Transverse colon (tissue), 4 donors: ENCODE measurements at regions not wholly inside any gene's neighbourhood (a gene's known extent, or its start where the extent isn't known, plus 50 kb on each side); places are given as distances from the start of the nearest gene placed in this dataset.

ENCODE experiments used
- DNase-seq: peaks from one replicate; pipeline ENCODE4 v3.0.0-alpha.2; 2019
- H3K27ac ChIP-seq, 4 donors: fragments of 200-600 bp; sonication (generic); 2 replicates each; pipeline ENCODE4 v1.5.1; 2016 to 2018; ENCODE audit warnings: inconsistent platforms in 4 of 4
- H3K27me3 ChIP-seq: fragments of 200-600 bp; sonication (generic); 2 replicates; pipeline ENCODE4 v1.5.1; 2017; ENCODE audit warnings: inconsistent platforms
- H3K36me3 ChIP-seq, 4 donors: fragments of 200-600 bp; sonication (generic); 2 replicates each; pipeline ENCODE4 v1.5.1; 2017 to 2019; ENCODE audit warnings: inconsistent platforms in 4 of 4
- H3K4me1 ChIP-seq, 4 donors: fragments of 200-600 bp; sonication (generic); 2 replicates each; pipeline ENCODE4 v1.5.1; 2017 to 2020; ENCODE audit warnings: inconsistent platforms in 4 of 4
- H3K4me3 ChIP-seq, 4 donors: fragments of 200-600 bp; sonication (generic); 1 replicate in 1 of 4; 2 replicates in 3 of 4; pipeline versions ENCODE4 v1.5.1 to v1.6.1; 2017 to 2019; ENCODE audit warnings: inconsistent platforms in 4 of 4
- H3K9me3 ChIP-seq, 2 donors: fragments of 200-600 bp; sonication (generic); 2 replicates each; pipeline ENCODE4 v1.5.1; 2017 to 2019; ENCODE audit warnings: inconsistent platforms in 2 of 2
- EP300 ChIP-seq: sonication (generic); formaldehyde crosslinking; IDR thresholded peaks from one replicate; pipeline ENCODE4 v1.6.1; 2017; ENCODE audit warnings: antibody characterized with exemption, low read depth
- POLR2A ChIP-seq: fragments of 450-650 bp; IDR thresholded peaks from one replicate; pipeline ENCODE4 v1.6.1; 2016; ENCODE audit warnings: antibody characterized with exemption, mild to moderate bottlenecking, moderate library complexity
- POLR2AphosphoS5 ChIP-seq, 3 donors: sonication (generic); formaldehyde crosslinking; IDR thresholded peaks; one replicate each; pipeline ENCODE4 v1.6.1; 2016; ENCODE audit warnings: antibody characterized with exemption in 3 of 3
- WGBS, 2 donors: methylation state at CpG; one replicate each; pipeline ENCODE4 v1.1.5; 2018; ENCODE audit warnings: low coverage in 1 of 2; 5-methylcytosine and 5-hydroxymethylcytosine counted together
- in situ Hi-C, 4 donors: fragments of 200-750 bp; cut with MboI; loops; one replicate each; pipeline versions ENCODE4 v1.15.0 to v1.15.1; 2017; ENCODE audit warnings: low sequenced_read_pairs in 3 of 4, low pct_ligation_motif_present in 1 of 4, low pct_unique_long_range_greater_than_20kb in 1 of 4
- intact Hi-C: fragments of 100-400 bp; cut with DNase I; formaldehyde crosslinking; loops from one replicate; pipeline ENCODE4 v1.15.1; 2023; ENCODE audit warnings: low total_unique reads
- TF ChIP-seq, protein P1 (sequence below), 5 experiments: fragments of 200-600 bp in 3 of 5; fragments of 450-650 bp in 2 of 5; sonication (generic) in 3 of 5; IDR thresholded peaks; 1 replicate in 2 of 5; 2 replicates in 3 of 5; pipeline ENCODE4 v1.5.1; 2016 to 2017; ENCODE audit warnings: antibody characterized with exemption in 5 of 5, inconsistent platforms in 3 of 5, mild to moderate bottlenecking in 2 of 5, moderate library complexity in 1 of 5

DNA sequence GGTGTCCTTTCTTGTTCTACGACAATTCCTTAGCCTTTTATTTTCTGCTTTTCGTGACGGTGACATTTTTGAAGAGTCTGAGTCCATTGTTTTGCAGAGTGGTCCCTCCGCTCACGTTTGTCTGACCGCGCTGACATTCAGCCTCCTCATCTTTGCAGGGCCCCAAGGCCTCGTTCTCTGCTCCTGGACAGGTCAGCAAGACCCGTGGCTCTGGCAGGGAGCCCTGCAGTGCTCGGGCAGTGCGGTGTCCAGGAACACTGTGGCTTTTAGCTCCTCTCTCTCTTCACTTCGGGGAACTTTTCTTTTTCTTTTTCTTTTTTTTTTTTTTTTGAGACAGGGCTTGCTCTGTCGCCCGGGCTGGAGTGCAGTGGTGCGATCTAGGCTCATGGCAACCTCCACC lies 142.5 kb downstream of the DNAJB6 start:
- Histone ChIP-seq H3K27ac (no peak overlapping the region), H3K4me3 (no peak overlapping the region), H3K36me3 (no peaks in the 10 kb centered on the region), H3K9me3 (no peaks in the 10 kb centered on the region), H3K27me3 (no peaks in the 10 kb centered on the region), H3K4me1 (no peaks in the 10 kb centered on the region)
- intact Hi-C loops, result no loop called here
- in situ Hi-C loops, result no loop called here
- WGBS, 2 donors, result 82 to 87% methylated on average over 15 of the region's 15 CpGs
- TF ChIP-seq, protein P1, sequence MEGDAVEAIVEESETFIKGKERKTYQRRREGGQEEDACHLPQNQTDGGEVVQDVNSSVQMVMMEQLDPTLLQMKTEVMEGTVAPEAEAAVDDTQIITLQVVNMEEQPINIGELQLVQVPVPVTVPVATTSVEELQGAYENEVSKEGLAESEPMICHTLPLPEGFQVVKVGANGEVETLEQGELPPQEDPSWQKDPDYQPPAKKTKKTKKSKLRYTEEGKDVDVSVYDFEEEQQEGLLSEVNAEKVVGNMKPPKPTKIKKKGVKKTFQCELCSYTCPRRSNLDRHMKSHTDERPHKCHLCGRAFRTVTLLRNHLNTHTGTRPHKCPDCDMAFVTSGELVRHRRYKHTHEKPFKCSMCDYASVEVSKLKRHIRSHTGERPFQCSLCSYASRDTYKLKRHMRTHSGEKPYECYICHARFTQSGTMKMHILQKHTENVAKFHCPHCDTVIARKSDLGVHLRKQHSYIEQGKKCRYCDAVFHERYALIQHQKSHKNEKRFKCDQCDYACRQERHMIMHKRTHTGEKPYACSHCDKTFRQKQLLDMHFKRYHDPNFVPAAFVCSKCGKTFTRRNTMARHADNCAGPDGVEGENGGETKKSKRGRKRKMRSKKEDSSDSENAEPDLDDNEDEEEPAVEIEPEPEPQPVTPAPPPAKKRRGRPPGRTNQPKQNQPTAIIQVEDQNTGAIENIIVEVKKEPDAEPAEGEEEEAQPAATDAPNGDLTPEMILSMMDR (IDR thresholded peaks at IDR 0.05), result no peak
- TF ChIP-seq EP300, result no peak
- TF ChIP-seq POLR2A, result no peak
- no peak for TF ChIP-seq POLR2AphosphoS5 (IDR thresholded peaks at IDR 0.05)
- no peak for DNase-seq

DNA sequence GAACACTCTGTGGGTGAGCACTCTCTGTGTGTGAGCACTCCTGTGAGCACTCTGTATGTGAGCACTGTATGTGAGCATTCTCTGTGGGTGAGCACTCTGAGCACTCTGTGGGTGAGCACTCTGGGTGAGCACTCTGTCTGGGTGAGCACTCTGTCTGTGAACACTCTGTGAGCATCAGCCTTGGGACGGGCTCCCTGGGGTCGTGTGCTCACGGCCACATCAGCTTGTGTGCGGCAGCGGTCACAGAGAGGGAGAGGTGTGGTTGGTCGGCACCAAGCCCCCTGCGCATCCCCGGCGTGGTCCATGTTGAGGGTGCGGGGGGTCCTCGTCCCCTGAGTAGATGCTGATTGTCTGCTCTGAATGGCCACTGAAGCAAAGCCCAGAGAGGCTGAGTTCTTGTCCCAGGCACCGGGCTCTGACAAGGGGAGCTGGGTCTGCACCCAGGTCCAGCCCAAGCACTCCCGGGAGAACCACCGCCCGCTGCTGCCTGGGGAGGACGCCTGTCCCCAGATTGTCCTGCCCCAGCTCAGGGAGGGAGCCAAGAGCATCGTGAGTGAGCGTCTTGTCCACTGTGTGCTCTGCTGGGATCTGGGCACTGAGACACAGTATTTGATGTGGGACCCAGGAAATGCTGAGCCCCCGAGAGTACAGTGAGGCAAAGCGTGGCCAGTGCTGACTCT lies 143.7 kb downstream of the DNAJB6 start:
- in situ Hi-C loops (no loop called here), intact Hi-C loops (no loop called here)
- TF ChIP-seq POLR2A, result no peak
- TF ChIP-seq POLR2AphosphoS5 (IDR thresholded peaks at IDR 0.05), result no peak
- TF ChIP-seq, protein P1 (IDR thresholded peaks at IDR 0.05), result no peak
- no peak for TF ChIP-seq EP300
- no peak overlapping the region for H3K4me3 ChIP-seq
- H3K27ac ChIP-seq, result no peak overlapping the region
- WGBS, 2 donors, result 76% methylated on average over 7 of the region's 20 CpGs; no CpG with 5 or more reads in 1 of the 2 donors
- no peaks in the 10 kb centered on the region for H3K9me3 ChIP-seq
- no peaks in the 10 kb centered on the region for H3K27me3 ChIP-seq
- H3K4me1 ChIP-seq, result no peaks in the 10 kb centered on the region
- no peak for DNase-seq
- H3K36me3 ChIP-seq, result no peaks in the 10 kb centered on the region

DNA sequence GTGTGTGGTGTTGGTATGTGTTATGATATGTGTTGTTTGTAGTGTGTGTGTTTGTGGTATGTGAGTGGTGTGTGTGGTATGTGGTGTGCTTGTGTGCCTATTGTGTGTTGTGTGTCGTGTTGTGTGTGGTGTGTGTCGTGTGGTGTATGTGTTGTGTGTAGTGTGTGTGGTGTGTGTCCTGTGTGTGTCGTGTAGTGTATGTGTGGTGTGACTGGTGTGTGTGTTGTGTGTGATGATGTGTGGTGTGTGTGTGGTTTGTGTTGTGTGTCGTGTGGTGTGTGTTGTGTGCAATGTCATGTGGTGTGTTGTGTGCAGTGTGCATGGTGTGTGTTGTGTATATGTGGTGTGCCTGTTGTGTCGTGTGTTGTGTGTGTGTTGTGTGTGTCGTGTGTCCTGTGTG lies 144.6 kb downstream of the DNAJB6 start:
- in situ Hi-C loops, result no loop called here
- DNase-seq, result no peak

DNA sequence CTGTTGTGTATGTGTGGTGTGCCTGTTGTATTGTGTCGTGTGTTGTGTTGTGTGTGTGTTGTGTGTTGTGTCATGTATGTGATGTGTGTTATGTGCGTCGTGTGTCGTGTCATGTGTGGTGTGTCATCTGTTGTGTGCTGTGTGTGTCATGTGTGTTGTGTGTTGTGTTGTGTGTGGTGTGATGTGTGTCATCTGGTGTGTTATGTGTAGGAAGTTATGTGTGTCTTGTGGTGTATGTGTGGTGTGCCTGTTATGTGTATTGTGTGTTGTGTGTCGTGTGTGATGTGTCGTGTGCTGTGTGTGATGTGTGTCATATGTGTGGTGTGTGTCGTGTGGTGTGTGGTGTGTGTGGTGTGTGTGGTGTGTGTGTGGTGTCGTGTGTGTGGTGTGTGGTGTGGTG lies 145.2 kb downstream of the DNAJB6 start:
- in situ Hi-C loops, result no loop called here
- WGBS, 2 donors, result 92 to 100% methylated on average over 2 to 8 of the region's 8 CpGs
- intact Hi-C loops, result no loop called here

More for the DNA sequence above, 144.6 kb downstream of the DNAJB6 start:
- Histone ChIP-seq H3K36me3 (no peaks in the 10 kb centered on the region), H3K4me1 (no peaks in the 10 kb centered on the region), H3K4me3 (no peak overlapping the region), H3K27me3 (no peaks in the 10 kb centered on the region), H3K9me3 (no peaks in the 10 kb centered on the region), H3K27ac (no peak overlapping the region)
- WGBS, 2 donors, result 86 to 100% methylated on average over 1 to 6 of the region's 6 CpGs
- intact Hi-C loops, result no loop called here
- TF ChIP-seq EP300, result no peak
- no peak for TF ChIP-seq POLR2AphosphoS5 (IDR thresholded peaks at IDR 0.05)
- TF ChIP-seq, protein P1 (IDR thresholded peaks at IDR 0.05), result no peak
- TF ChIP-seq POLR2A, result no peak

More for the DNA sequence above, 145.2 kb downstream of the DNAJB6 start:
- Histone ChIP-seq H3K4me3 (no peak overlapping the region), H3K4me1 (no peaks in the 10 kb centered on the region), H3K27ac (no peak overlapping the region), H3K27me3 (peaks cover under 1% of the 10 kb centered on the region), H3K36me3 (no peaks in the 10 kb centered on the region), H3K9me3 (no peaks in the 10 kb centered on the region)
- TF ChIP-seq EP300, result no peak
- TF ChIP-seq POLR2A, result no peak
- no peak for TF ChIP-seq POLR2AphosphoS5 (IDR thresholded peaks at IDR 0.05)
- TF ChIP-seq, protein P1 (IDR thresholded peaks at IDR 0.05), result no peak
- no peak for DNase-seq
